Thoracic aorta (tissue), 2 donors: ENCODE measurements at regions not wholly inside any gene's neighbourhood (a gene's known extent, or its start where the extent isn't known, plus 50 kb on each side); places are given as distances from the start of the nearest gene placed in this dataset.

Experiments used
- ATAC-seq: fragments of 150-250 bp; one replicate; pipeline ENCODE4 v1.8.0; 2017; ENCODE audit warnings: low read depth; ENCODE audit not compliant: insufficient number of reproducible peaks, low FRiP score
- DNase-seq: peaks from one replicate; pipeline ENCODE4 v3.0.0-alpha.2; 2020; ENCODE audit warnings: low spot score
- H3K27ac ChIP-seq, 2 donors: fragments of 200-600 bp; sonication (generic); 1 replicate in 1 of 2; 2 replicates in 1 of 2; pipeline ENCODE4 v1.5.1; 2016; ENCODE audit warnings: mild to moderate bottlenecking in 2 of 2, moderate library complexity in 2 of 2
- H3K27me3 ChIP-seq: fragments of 200-600 bp; sonication (generic); replicated peaks from 2 replicates; pipeline ENCODE4 v1.6.0; 2016; ENCODE audit warnings: mild to moderate bottlenecking; ENCODE audit not compliant: insufficient read depth
- H3K36me3 ChIP-seq: fragments of 200-600 bp; sonication (generic); one replicate; pipeline ENCODE4 v1.5.1; 2016
- H3K4me1 ChIP-seq, 2 donors: fragments of 200-600 bp; sonication (generic); 1 replicate in 1 of 2; 2 replicates in 1 of 2; pipeline versions ENCODE4 v1.5.1 to v1.6.0; 2016; ENCODE audit warnings: low read depth in 2 of 2, mild to moderate bottlenecking in 1 of 2; ENCODE audit not compliant: control insufficient read depth in 1 of 2
- H3K4me3 ChIP-seq: fragments of 200-600 bp; sonication (generic); 2 replicates; pipeline ENCODE4 v1.5.1; 2016; ENCODE audit warnings: mild to moderate bottlenecking
- H3K9me3 ChIP-seq: fragments of 200-600 bp; sonication (generic); 2 replicates; pipeline ENCODE4 v1.5.1; 2016
- TF ChIP-seq, protein P1 (sequence below): fragments of 200-600 bp; sonication (generic); IDR thresholded peaks from one replicate; pipeline ENCODE4 v1.5.1; 2019; ENCODE audit warnings: antibody characterized with exemption

DNA sequence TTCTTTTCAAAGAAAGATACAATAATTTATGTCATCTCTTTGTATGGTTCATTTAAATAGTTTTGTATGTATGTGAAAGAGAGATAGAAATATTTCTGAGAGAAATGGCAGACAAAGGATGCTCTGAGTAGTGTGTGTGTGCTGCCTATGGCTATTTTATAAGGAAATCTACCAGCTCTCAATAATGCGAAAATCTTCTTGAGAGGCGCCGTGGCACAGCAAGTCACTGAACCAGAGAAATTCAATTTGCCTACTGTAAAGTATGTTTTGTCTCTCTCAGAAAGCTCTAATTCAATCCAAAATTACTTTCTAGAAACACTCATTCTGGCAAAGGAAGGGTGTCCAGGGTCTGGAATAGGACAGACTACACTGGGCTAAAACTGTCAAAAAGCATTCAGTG is 1981.1 kb downstream of the EFNA5 start:
- Histone ChIP-seq H3K27me3 (no peaks in the 10 kb centered on the region), H3K9me3 (no peaks in the 10 kb centered on the region), H3K4me1 (peaks cover 0 to 12% of the 10 kb centered on the region in 2 donors), H3K36me3 (no peaks in the 10 kb centered on the region), H3K27ac (no peak overlapping the region), H3K4me3 (no peak overlapping the region)
- ATAC-seq (no peak), DNase-seq (no peak)
- TF ChIP-seq, protein P1, sequence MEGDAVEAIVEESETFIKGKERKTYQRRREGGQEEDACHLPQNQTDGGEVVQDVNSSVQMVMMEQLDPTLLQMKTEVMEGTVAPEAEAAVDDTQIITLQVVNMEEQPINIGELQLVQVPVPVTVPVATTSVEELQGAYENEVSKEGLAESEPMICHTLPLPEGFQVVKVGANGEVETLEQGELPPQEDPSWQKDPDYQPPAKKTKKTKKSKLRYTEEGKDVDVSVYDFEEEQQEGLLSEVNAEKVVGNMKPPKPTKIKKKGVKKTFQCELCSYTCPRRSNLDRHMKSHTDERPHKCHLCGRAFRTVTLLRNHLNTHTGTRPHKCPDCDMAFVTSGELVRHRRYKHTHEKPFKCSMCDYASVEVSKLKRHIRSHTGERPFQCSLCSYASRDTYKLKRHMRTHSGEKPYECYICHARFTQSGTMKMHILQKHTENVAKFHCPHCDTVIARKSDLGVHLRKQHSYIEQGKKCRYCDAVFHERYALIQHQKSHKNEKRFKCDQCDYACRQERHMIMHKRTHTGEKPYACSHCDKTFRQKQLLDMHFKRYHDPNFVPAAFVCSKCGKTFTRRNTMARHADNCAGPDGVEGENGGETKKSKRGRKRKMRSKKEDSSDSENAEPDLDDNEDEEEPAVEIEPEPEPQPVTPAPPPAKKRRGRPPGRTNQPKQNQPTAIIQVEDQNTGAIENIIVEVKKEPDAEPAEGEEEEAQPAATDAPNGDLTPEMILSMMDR = no peak

DNA sequence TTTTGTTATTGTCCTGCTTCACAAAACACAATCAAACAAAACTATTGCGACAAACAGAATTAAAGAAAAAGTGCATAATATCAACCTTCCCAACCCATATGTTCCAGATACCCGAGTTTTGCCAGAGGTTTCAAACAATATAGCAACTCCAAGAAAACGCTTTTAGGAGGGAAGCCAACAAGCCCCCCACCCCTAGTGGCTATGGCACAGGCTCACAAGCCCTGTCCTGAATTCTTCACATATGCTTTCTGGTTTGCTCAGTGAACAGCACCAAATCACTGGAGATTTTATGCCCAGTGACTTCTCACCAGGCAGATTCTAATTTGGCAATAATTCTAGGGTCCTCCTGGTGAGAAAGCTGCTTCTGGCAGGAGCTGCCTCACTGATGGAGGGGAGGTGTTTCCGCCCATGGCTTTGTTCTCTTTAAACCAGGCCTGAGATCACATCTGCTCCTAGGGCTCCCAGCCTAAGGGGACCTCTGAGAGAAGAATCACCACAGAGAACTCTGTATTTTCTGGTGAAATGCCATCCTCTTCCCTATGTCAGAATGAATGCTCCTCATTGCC is 1982.4 kb downstream of the EFNA5 start:
- Histone ChIP-seq H3K27me3 (no peaks in the 10 kb centered on the region), H3K27ac (no peak overlapping the region)
- ATAC-seq = no peak

DNA sequence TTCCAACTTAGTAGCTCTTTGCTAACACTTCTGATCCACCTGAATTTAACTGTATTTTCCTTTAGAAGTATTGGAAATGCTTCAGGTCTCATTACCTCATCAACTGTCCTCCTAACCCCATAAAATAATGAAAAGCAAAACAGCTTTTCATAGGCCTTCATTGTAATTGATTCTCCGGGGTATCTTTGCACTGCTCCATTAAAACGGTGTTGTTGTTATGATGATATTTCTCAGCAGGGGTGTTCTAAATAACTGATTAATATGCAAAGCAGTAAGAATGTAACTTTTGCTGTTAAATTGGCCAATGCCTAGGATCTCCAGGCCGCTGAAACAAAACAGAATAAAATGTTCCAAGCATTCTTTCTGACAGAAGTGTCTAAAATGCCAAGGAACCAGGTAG is 1983.2 kb downstream of the EFNA5 start:
- H3K4me1 ChIP-seq = peaks cover 0 to 12% of the 10 kb centered on the region in 2 donors
- DNase-seq (no peak), ATAC-seq (no peak)
- H3K27me3 ChIP-seq = no peaks in the 10 kb centered on the region
- no peak overlapping the region for H3K27ac ChIP-seq
- no peak overlapping the region for H3K4me3 ChIP-seq
- TF ChIP-seq, protein P1 = no peak
- no peaks in the 10 kb centered on the region for H3K36me3 ChIP-seq
- H3K9me3 ChIP-seq = no peaks in the 10 kb centered on the region

More for the DNA sequence above, 1982.4 kb downstream of the EFNA5 start:
- Histone ChIP-seq H3K4me1 (peaks cover 0 to 12% of the 10 kb centered on the region in 2 donors), H3K9me3 (no peaks in the 10 kb centered on the region), H3K4me3 (no peak overlapping the region), H3K36me3 (no peaks in the 10 kb centered on the region)
- DNase-seq = no peak
- TF ChIP-seq, protein P1 = no peak

DNA sequence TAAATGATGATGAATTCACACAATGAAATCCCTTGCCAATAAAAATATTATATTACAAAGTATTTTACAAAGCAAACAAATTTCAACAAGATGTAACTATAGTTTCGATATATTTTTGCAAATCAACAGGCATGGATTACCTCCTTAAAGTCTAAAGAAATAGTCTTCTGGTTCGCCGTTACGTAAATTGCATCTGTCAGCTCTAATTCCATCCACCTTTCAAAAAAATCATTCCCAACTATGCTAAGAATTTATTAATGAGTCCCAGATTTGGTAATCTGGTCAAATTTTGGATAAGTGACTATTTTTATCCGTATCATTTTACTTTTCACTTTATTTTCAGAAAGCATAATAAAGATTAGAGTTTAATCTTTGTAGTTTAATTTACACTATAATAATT is 1984.9 kb downstream of the EFNA5 start:
- ATAC-seq = no peak

DNA sequence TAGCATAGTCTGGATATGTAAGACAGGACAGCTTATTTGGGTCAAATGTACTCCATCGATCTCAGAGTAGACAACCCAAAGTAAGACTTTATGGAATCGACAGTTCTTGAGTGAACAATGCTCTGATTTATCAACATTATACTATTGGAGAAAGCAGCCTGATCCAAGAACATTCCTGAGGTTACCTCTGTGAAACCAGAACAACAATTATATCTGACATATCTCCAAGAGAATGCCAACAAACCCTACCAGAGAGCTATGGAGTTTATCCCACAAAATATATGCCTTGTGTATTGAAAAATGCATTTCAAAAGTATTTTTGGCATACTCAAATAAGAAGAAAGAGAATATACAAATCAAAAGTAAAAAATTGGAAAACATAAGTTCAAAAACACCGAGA is 1985.9 kb downstream of the EFNA5 start:
- Histone ChIP-seq H3K4me1 (peaks cover 0 to 12% of the 10 kb centered on the region in 2 donors), H3K9me3 (no peaks in the 10 kb centered on the region), H3K27me3 (no peaks in the 10 kb centered on the region), H3K27ac (no peak overlapping the region), H3K4me3 (no peak overlapping the region), H3K36me3 (no peaks in the 10 kb centered on the region)
- ATAC-seq (no peak), DNase-seq (no peak)
- TF ChIP-seq, protein P1 = no peak

More for the DNA sequence above, 1984.9 kb downstream of the EFNA5 start:
- H3K4me1 ChIP-seq = peaks cover 0 to 12% of the 10 kb centered on the region in 2 donors
- H3K4me3 ChIP-seq = no peak overlapping the region
- no peaks in the 10 kb centered on the region for H3K27me3 ChIP-seq
- TF ChIP-seq, protein P1 = no peak
- H3K9me3 ChIP-seq = no peaks in the 10 kb centered on the region
- H3K27ac ChIP-seq = no peak overlapping the region
- no peak for DNase-seq
- H3K36me3 ChIP-seq = no peaks in the 10 kb centered on the region
